Esophagus squamous epithelium (tissue), 4 donors: ENCODE measurements at regions not wholly inside any gene's neighbourhood (a gene's known extent, or its start where the extent isn't known, plus 50 kb on each side); places are given as distances from the start of the nearest gene placed in this dataset.

Experiments used
- POLR2A ChIP-seq, 4 donors: fragments of 450-650 bp; IDR thresholded peaks; one replicate each; pipeline ENCODE4 v1.6.1; 2017; ENCODE audit warnings: antibody characterized with exemption in 4 of 4, mild to moderate bottlenecking in 4 of 4, moderate library complexity in 3 of 4
- TF ChIP-seq, protein P1 (sequence below), 6 experiments: fragments of 450-650 bp in 4 of 6; fragments of 200-600 bp in 2 of 6; sonication (generic) in 2 of 6; IDR thresholded peaks; one replicate each; pipeline ENCODE4 v1.5.1; 2016 to 2019; ENCODE audit warnings: antibody characterized with exemption in 6 of 6, mild to moderate bottlenecking in 4 of 6, moderate library complexity in 4 of 6

DNA sequence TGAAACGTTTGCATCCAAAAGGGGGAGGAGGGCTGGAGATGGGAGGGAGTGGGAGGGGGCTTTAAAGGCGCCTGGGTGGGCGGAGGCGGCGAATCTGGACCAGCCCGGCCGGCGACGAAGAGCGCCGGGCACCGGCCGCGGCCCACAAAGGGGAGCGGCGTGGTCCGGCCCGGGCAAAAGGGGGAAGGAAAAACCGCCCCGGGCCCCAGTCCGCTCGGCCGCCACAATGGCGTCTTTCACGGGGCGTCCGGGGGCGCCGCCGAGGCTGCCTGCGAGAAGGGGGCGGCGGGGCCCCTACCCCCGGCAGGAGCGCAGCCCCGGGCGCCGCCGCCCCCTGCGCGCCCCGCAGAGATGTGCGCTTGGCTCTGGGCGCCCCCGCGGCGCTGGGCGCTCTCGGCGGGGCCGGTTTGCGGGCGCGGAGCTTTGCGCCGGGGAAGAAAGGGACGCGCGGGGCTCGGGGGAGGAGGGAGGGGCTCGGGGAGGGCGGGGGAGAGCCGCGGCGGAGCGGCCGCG is 108.1 kb upstream of the KCTD1 start:
- TF ChIP-seq, protein P1, sequence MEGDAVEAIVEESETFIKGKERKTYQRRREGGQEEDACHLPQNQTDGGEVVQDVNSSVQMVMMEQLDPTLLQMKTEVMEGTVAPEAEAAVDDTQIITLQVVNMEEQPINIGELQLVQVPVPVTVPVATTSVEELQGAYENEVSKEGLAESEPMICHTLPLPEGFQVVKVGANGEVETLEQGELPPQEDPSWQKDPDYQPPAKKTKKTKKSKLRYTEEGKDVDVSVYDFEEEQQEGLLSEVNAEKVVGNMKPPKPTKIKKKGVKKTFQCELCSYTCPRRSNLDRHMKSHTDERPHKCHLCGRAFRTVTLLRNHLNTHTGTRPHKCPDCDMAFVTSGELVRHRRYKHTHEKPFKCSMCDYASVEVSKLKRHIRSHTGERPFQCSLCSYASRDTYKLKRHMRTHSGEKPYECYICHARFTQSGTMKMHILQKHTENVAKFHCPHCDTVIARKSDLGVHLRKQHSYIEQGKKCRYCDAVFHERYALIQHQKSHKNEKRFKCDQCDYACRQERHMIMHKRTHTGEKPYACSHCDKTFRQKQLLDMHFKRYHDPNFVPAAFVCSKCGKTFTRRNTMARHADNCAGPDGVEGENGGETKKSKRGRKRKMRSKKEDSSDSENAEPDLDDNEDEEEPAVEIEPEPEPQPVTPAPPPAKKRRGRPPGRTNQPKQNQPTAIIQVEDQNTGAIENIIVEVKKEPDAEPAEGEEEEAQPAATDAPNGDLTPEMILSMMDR (IDR thresholded peaks at IDR 0.05): no peak
- TF ChIP-seq POLR2A (IDR thresholded peaks at IDR 0.05): no peak
